Omental fat pad (tissue), 3 donors: ENCODE measurements at regions not wholly inside any gene's neighbourhood (a gene's known extent, or its start where the extent isn't known, plus 50 kb on each side); places are given as distances from the start of the nearest gene placed in this dataset.

Source experiments
- ATAC-seq: fragments of 150-250 bp; one replicate; pipeline ENCODE4 v1.9.1; 2016; ENCODE audit warnings: mild to moderate bottlenecking, moderate library complexity; ENCODE audit not compliant: low FRiP score
- DNase-seq: peaks from one replicate; pipeline ENCODE4 v3.0.0-alpha.2; 2019; ENCODE audit warnings: low spot score
- TF ChIP-seq, protein P1 (sequence below), 3 donors: fragments of 450-650 bp; IDR thresholded peaks; one replicate each; pipeline ENCODE4 v1.5.1; 2016 to 2017; ENCODE audit warnings: antibody characterized with exemption in 3 of 3, mild to moderate bottlenecking in 3 of 3, moderate library complexity in 2 of 3

DNA sequence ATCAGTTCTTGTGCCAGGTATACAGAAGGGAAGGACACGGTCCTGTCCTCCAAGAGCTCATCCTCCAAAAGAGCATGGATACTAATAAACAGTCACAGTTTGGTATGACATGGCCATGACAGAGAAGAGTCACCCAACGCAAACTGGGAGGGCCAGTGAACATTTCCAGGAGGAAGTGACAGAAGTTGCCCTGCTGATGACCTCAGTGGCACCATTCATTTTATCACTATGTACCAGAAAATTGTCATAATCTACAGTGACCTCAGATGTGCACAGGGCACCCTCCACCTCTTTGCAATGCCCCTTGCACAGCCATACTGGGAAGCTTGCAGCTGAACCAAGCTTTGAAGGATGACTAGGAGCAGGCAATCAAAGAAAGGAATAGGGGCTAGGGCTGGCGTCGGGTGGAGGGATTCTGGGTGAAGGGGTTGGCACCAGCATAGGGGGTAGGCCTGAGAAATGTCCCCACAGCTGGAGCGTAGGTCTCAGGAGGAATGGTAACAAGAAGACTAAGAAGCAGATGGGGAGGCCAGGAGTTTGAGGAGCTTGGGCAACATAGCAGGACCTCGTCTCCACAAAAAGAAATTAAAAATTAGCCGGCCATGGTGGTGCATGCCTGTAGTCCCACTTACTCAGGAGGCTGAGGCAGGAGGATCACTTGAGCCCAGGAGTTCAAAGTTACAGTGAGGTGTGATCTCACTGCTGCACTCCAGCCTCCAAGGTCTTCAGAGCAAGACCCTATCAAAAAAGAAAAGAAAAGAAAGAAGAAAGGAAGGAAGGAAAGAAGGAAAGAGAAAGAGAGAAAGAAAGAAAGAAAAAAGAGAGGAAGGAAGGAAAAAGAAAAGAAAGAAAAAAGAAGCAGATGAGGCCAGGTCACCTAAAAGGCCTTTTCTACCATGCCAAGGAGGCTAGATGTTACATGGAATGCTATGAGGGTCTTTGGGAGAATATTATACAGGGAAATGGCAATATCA lies 65.3 kb upstream of the SNX9 start:
- ATAC-seq (no peak), DNase-seq (no peak)
- TF ChIP-seq, protein P1, sequence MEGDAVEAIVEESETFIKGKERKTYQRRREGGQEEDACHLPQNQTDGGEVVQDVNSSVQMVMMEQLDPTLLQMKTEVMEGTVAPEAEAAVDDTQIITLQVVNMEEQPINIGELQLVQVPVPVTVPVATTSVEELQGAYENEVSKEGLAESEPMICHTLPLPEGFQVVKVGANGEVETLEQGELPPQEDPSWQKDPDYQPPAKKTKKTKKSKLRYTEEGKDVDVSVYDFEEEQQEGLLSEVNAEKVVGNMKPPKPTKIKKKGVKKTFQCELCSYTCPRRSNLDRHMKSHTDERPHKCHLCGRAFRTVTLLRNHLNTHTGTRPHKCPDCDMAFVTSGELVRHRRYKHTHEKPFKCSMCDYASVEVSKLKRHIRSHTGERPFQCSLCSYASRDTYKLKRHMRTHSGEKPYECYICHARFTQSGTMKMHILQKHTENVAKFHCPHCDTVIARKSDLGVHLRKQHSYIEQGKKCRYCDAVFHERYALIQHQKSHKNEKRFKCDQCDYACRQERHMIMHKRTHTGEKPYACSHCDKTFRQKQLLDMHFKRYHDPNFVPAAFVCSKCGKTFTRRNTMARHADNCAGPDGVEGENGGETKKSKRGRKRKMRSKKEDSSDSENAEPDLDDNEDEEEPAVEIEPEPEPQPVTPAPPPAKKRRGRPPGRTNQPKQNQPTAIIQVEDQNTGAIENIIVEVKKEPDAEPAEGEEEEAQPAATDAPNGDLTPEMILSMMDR (IDR thresholded peaks at IDR 0.05): no peak

DNA sequence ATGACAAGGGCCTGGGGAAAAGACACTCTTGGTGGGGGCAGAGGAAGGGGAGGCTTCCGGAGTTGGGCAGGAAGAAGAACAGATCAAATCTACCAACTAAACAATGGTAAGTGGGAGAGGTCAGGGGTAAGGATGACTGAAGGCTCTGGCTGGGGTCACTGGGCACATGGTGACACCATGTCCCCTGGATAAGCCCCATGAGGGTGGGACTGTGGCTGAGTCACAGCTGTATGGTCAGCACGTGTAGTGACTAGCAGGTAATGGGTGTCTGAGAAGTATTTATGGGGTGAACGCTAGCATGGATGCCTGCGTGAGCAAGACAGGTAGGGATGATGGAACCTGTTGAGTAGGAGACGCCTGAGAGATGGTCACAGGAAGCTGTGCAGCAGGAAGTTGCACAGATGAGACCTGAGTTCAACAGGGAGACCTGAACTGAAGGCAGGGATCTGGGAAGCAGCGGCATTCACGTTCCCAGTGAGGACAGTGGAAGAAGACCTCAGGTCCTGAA lies 64.5 kb upstream of the SNX9 start:
- TF ChIP-seq, protein P1 (IDR thresholded peaks at IDR 0.05): no peak
- DNase-seq: no peak
- no peak for ATAC-seq

DNA sequence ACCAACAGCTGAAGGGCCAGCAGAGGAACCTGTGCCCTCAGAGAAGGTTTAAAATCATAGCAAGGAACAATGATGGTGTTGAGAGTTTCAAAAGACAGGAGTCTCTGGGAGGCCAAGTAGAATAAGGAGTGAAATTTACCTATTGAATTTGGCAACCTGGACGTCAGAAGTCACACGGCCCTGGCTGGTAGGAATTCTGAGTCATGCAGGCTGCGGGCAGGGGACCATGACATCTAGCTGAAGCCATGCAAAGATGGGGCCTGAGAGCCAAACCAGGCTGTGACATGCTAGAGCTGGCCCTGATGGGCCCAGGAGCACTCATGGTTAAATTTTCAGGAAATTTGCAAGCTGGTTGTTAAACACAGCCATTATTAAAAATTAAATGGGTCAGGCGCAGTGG lies 64.0 kb upstream of the SNX9 start:
- TF ChIP-seq, protein P1 (IDR thresholded peaks at IDR 0.05): no peak
- DNase-seq: no peak
- no peak for ATAC-seq

DNA sequence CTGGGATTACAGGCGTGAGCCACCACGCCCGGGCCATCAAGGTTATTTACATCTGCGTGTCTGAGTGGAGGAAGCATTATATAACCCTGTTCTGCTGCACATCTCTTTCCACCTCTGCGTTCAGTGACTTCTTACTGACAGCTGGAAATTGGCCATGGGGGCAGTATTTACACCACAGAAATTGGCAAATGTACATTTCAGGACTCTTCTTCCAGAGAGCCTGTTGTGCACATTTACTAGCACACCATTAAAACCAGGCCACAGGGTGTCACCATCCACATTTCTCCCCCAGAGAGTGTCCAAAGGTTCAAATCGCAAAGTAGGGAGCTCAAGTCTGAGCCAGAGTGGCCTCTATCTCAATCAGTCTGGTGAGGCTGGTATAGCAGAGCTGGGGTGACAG lies 62.9 kb upstream of the SNX9 start:
- TF ChIP-seq, protein P1 (IDR thresholded peaks at IDR 0.05): no peak
- DNase-seq (no peak), ATAC-seq (no peak)

DNA sequence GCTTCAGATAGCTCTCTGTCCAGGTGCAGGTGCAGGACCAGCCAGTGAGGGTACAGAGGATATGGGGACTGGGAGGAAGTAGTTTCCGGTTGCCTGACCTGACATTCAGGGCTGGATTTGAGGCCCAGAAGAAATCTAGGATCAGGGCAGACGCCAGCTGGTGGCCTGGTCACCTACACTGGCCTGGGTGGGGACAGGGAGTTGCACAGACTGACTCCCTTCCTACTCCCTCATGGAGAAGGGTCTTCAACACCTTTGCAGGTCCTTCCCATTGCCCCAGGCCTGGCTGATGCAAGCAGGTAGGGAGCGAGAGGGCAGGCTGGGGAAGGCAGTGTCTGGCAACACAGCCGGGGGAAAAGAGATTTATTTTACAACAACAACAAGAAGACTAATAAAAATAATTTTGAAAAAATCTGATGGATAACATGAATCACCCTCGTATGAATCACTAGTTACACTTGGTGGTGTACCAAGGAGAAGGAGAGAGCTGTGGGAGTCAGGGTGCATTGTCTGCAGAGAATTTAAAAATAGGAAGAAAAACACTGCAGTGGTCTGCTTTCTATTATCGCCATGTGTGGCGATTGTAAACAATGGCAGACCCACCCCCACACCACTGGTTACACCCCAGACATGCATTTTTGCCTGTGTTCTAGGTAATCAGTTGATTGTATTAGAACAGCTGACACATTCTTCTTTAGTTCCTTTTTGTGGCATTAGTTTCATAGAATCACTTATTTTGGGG lies 62.3 kb upstream of the SNX9 start:
- ATAC-seq: peak; percentile 24
- no peak for DNase-seq
- TF ChIP-seq, protein P1 (IDR thresholded peaks at IDR 0.05): no peak

DNA sequence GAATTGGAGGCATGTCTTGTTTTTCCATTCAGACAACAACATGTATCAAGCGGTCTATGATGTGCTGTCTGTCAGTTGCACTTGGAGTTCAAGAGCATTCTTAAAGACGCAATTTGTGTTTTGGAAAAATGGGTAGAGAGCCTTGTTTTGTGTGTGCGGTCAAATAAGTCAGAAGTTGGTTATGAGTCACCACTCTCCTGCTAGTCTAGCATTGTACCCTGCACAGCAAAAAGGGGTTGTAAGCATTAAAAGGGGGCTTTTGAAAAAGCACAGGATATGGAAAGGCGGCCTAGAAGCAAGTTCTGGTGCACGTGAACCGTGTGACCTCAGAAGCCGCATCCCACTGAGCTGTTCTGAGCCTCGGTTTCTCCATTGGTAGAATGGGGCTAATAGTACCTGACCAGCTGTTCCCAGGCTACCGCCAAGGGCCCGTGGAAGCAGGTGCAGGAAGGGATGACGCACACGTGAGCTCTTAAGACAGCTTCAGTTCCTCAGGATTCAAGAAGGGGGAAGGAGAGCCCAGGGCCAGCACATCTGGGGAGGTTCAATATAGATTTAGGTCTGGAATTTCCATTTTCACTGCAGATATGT lies 61.6 kb upstream of the SNX9 start:
- no peak for DNase-seq
- no peak for ATAC-seq
- TF ChIP-seq, protein P1 (IDR thresholded peaks at IDR 0.05): no peak
